CD4-positive, alpha-beta T cell (primary cell): ENCODE measurements at regions not wholly inside any gene's neighbourhood (a gene's known extent, or its start where the extent isn't known, plus 50 kb on each side); places are given as distances from the start of the nearest gene placed in this dataset.

Source experiments
- ATAC-seq: fragments of 200-7000 bp; cut with Tn5 transposase; one replicate; pipeline ENCODE4 v1.10.0; 2022; ENCODE audit warnings: mild to moderate bottlenecking; ENCODE audit not compliant: poor library complexity
- CTCF ChIA-PET: fragments of 350-600 bp; sonication (Branson Sonifier 250); formaldehyde crosslinking; loops from one replicate; lab custom pipeline; 2021; ENCODE audit warnings: antibody characterized with exemption, inconsistent platforms; lab: Charles Lee
- POLR2A ChIA-PET: fragments of 350-600 bp; sonication (Branson Sonifier 250); formaldehyde crosslinking; loops from one replicate; lab custom pipeline; 2021; ENCODE audit warnings: antibody characterized with exemption, inconsistent platforms; lab: Charles Lee
- DNase-seq, 14 experiments: peaks; one replicate each; pipeline ENCODE4 v3.0.0-alpha.2; 2013 to 2020; ENCODE audit warnings: mixed read lengths in 2 of 14
- H3K27ac ChIP-seq, 2 donors: one replicate each; pipeline versions ENCODE4 v1.5.1 to v1.7.0; 2013; ENCODE audit warnings: low read length in 2 of 2, low read depth in 1 of 2, mild to moderate bottlenecking in 1 of 2
- H3K27me3 ChIP-seq, 2 experiments: 1 replicate in 1 of 2; 2 replicates in 1 of 2; pipeline versions ENCODE4 v1.6.1 to v1.7.0; 2013; ENCODE audit warnings: low read length in 2 of 2, control low read depth in 1 of 2, mild to moderate bottlenecking in 1 of 2, moderate library complexity in 1 of 2; ENCODE audit not compliant: insufficient read depth in 2 of 2, control insufficient read depth in 1 of 2
- H3K36me3 ChIP-seq: one replicate; pipeline ENCODE4 v1.6.1; 2013; ENCODE audit warnings: low read length, control low read depth; ENCODE audit not compliant: insufficient read depth
- H3K4me1 ChIP-seq: one replicate; pipeline ENCODE4 v1.6.1; 2013; ENCODE audit warnings: low read length, control low read depth; ENCODE audit not compliant: insufficient read depth
- H3K4me3 ChIP-seq: one replicate; pipeline ENCODE4 v1.5.1; 2013; ENCODE audit warnings: mild to moderate bottlenecking, low read length, moderate library complexity
- H3K9me3 ChIP-seq, 2 experiments: 1 replicate in 1 of 2; 2 replicates in 1 of 2; pipeline versions ENCODE4 v1.6.1 to v1.7.0; 2013; ENCODE audit warnings: low read length in 2 of 2, mild to moderate bottlenecking in 2 of 2, control low read depth in 1 of 2, moderate library complexity in 1 of 2; ENCODE audit not compliant: control insufficient read depth in 1 of 2, insufficient read depth in 1 of 2
- H3K27ac Mint-ChIP-seq: one replicate; pipeline ENCODE4 v1.8.0; 2020; ENCODE audit warnings: mixed read lengths
- H3K27me3 Mint-ChIP-seq: one replicate; pipeline ENCODE4 v1.8.0; 2021; ENCODE audit warnings: mixed read lengths
- H3K36me3 Mint-ChIP-seq: one replicate; pipeline ENCODE4 v1.8.0; 2021; ENCODE audit warnings: low read depth, mixed read lengths
- H3K4me1 Mint-ChIP-seq: one replicate; pipeline ENCODE4 v1.8.0; 2021; ENCODE audit warnings: low read depth, mixed read lengths
- H3K4me3 Mint-ChIP-seq: one replicate; pipeline ENCODE4 v1.8.0; 2020; ENCODE audit warnings: mild to moderate bottlenecking, mixed read lengths
- H3K9me3 Mint-ChIP-seq: one replicate; pipeline ENCODE4 v1.8.0; 2020; ENCODE audit warnings: mixed read lengths
- CTCF ChIP-seq: fragments of 200-600 bp; IDR thresholded peaks from one replicate; pipeline ENCODE4 v1.8.0; 2022; ENCODE audit warnings: antibody characterized with exemption, mild to moderate bottlenecking
- intact Hi-C, 2 experiments: fragments of 100-400 bp; cut with DNase I in 1 of 2; cut with micrococcal nuclease in 1 of 2; formaldehyde crosslinking; loops; one replicate each; pipeline versions ENCODE4 v1.15.1 to v1.9.0; 2023 to 2025; cut with DNase I, micrococcal nuclease

- ChIA-PET POLR2A (no interaction called here), CTCF (no interaction called here)
- Mint-ChIP-seq H3K27me3 (no peaks in the 10 kb centered on the region), H3K4me3 (no peak overlapping the region), H3K36me3 (no peaks in the 10 kb centered on the region), H3K27ac (no peak overlapping the region), H3K9me3 (no peaks in the 10 kb centered on the region), H3K4me1 (no peaks in the 10 kb centered on the region)
- no peaks in the 10 kb centered on the region for H3K4me1 ChIP-seq
- DNase-seq: no peak
- no peaks in the 10 kb centered on the region for H3K27me3 ChIP-seq
- no peak for ATAC-seq
- TF ChIP-seq CTCF: no peak
- no peak overlapping the region for H3K27ac ChIP-seq
- H3K4me3 ChIP-seq: no peak overlapping the region
- H3K36me3 ChIP-seq: no peaks in the 10 kb centered on the region
- intact Hi-C loops: no loop called here
- H3K9me3 ChIP-seq: no peaks in the 10 kb centered on the region
These were observed 68.1 kb upstream of the PLEKHG7 start for GRCh38 chr12:92634730-92635129.

- H3K9me3 Mint-ChIP-seq: no peaks in the 10 kb centered on the region
- H3K4me1 Mint-ChIP-seq: no peaks in the 10 kb centered on the region
- H3K36me3 Mint-ChIP-seq: no peaks in the 10 kb centered on the region
- no peak for TF ChIP-seq CTCF
- Histone ChIP-seq H3K27me3 (no peaks in the 10 kb centered on the region), H3K4me3 (no peak overlapping the region), H3K27ac (no peak overlapping the region), H3K36me3 (no peaks in the 10 kb centered on the region), H3K4me1 (no peaks in the 10 kb centered on the region), H3K9me3 (no peaks in the 10 kb centered on the region)
- intact Hi-C loops: no loop called here
- DNase-seq: no peak
- no peak overlapping the region for H3K27ac Mint-ChIP-seq
- no peaks in the 10 kb centered on the region for H3K27me3 Mint-ChIP-seq
- CTCF ChIA-PET: interaction anchor here (1.2 kb wide), 1 partner anchor 22 kb away, joined by 4 read pairs; no protein-coding TSS in a partner anchor
- ATAC-seq: no peak
- POLR2A ChIA-PET: no interaction called here
- H3K4me3 Mint-ChIP-seq: no peak overlapping the region
These were observed 68.6 kb upstream of the PLEKHG7 start for GRCh38 chr12:92634202-92634601.

GRCh38 chr12:92630968-92631367 lies 71.8 kb upstream of the PLEKHG7 start:
- Histone ChIP-seq H3K4me1 (no peaks in the 10 kb centered on the region), H3K9me3 (no peaks in the 10 kb centered on the region), H3K27ac (no peak overlapping the region), H3K4me3 (no peak overlapping the region), H3K36me3 (no peaks in the 10 kb centered on the region), H3K27me3 (no peaks in the 10 kb centered on the region)
- no peaks in the 10 kb centered on the region for H3K36me3 Mint-ChIP-seq
- H3K27me3 Mint-ChIP-seq: no peaks in the 10 kb centered on the region
- H3K27ac Mint-ChIP-seq: no peak overlapping the region
- no peak overlapping the region for H3K4me3 Mint-ChIP-seq
- no peak for TF ChIP-seq CTCF
- no peaks in the 10 kb centered on the region for H3K4me1 Mint-ChIP-seq
- ATAC-seq: no peak
- H3K9me3 Mint-ChIP-seq: no peaks in the 10 kb centered on the region
- ChIA-PET CTCF (interaction anchor here (1.7 kb wide), 1 partner anchor 23 kb away, joined by 6 read pairs; no protein-coding TSS in a partner anchor), POLR2A (no interaction called here)
- intact Hi-C loops: no loop called here
- no peak for DNase-seq
